ENCODE measurements at regions not wholly inside any gene's neighbourhood (a gene's known extent, or its start where the extent isn't known, plus 50 kb on each side); places are given as distances from the start of the nearest gene placed in this dataset.

DNA sequence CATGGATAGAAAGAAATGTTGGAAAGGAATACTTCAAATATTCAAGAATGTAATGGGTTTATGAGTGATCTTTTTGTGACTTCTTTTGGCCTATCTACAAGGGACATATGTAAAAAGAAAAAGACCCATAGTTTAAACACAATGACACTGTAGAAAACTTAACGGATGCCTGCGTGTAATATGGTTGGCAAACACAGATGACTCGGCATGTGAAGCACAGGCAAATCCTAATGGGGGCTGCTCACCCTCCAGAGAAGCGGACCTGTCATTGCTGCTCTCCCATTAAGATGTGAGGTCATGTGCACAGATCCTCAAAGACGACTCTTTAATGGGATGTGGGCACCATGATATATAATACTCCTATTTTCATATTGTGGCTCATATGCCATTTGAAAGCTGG is 366.6 kb upstream of the TMEM132C start:
- no peaks in the 10 kb centered on the region for H3K27me3 ChIP-seq (ENCODE audit: insufficient read depth, low read length)
- H3K4me3 ChIP-seq (ENCODE audit: insufficient read depth, low read length): no peak overlapping the region
- no peaks in the 10 kb centered on the region for H3K9me3 ChIP-seq (ENCODE audit: low read depth, low read length)
- DNase-seq (ENCODE audit: insufficient read length, low spot score, missing footprints): no peak
- H3K4me2 ChIP-seq (ENCODE audit: insufficient read depth, low read length): no peak overlapping the region
- H3K27ac ChIP-seq (ENCODE audit: low read depth, low read length): no peak overlapping the region
- no peaks in the 10 kb centered on the region for H3K4me1 ChIP-seq (ENCODE audit: insufficient read depth, low read length)
- no peaks in the 10 kb centered on the region for H4K20me1 ChIP-seq (ENCODE audit: insufficient read depth, low read length)
- H3K36me3 ChIP-seq (ENCODE audit: insufficient read depth, low read length): no peaks in the 10 kb centered on the region
- no peak overlapping the region for H2AFZ ChIP-seq (ENCODE audit: low read length)
- TF ChIP-seq, protein P1, sequence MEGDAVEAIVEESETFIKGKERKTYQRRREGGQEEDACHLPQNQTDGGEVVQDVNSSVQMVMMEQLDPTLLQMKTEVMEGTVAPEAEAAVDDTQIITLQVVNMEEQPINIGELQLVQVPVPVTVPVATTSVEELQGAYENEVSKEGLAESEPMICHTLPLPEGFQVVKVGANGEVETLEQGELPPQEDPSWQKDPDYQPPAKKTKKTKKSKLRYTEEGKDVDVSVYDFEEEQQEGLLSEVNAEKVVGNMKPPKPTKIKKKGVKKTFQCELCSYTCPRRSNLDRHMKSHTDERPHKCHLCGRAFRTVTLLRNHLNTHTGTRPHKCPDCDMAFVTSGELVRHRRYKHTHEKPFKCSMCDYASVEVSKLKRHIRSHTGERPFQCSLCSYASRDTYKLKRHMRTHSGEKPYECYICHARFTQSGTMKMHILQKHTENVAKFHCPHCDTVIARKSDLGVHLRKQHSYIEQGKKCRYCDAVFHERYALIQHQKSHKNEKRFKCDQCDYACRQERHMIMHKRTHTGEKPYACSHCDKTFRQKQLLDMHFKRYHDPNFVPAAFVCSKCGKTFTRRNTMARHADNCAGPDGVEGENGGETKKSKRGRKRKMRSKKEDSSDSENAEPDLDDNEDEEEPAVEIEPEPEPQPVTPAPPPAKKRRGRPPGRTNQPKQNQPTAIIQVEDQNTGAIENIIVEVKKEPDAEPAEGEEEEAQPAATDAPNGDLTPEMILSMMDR (IDR thresholded peaks at IDR 0.05; ENCODE audit: extremely low read depth, low read depth, low read length): no peak
- H3K79me2 ChIP-seq (ENCODE audit: insufficient read depth, low read length): no peaks in the 10 kb centered on the region

GRCh38 chr12:127903146-127903545 is 363.8 kb upstream of the TMEM132C start:
- TF ChIP-seq, protein P1 (IDR thresholded peaks at IDR 0.05; ENCODE audit: extremely low read depth, low read depth, low read length): no peak
- no peaks in the 10 kb centered on the region for H4K20me1 ChIP-seq (ENCODE audit: insufficient read depth, low read length)

GRCh38 chr12:127909041-127909440 is 357.9 kb upstream of the TMEM132C start:
- Histone ChIP-seq H3K4me2 (ENCODE audit: insufficient read depth, low read length) (no peak overlapping the region), H3K27me3 (ENCODE audit: insufficient read depth, low read length) (no peaks in the 10 kb centered on the region), H3K4me1 (ENCODE audit: insufficient read depth, low read length) (no peaks in the 10 kb centered on the region), H3K36me3 (ENCODE audit: insufficient read depth, low read length) (no peaks in the 10 kb centered on the region), H4K20me1 (ENCODE audit: insufficient read depth, low read length) (no peaks in the 10 kb centered on the region), H3K27ac (ENCODE audit: low read depth, low read length) (no peak overlapping the region), H3K9me3 (ENCODE audit: low read depth, low read length) (no peaks in the 10 kb centered on the region), H3K79me2 (ENCODE audit: insufficient read depth, low read length) (no peaks in the 10 kb centered on the region), H2AFZ (ENCODE audit: low read length) (no peak overlapping the region), H3K4me3 (ENCODE audit: insufficient read depth, low read length) (no peak overlapping the region)
- DNase-seq (ENCODE audit: insufficient read length, low spot score, missing footprints): no peak
- TF ChIP-seq, protein P1 (IDR thresholded peaks at IDR 0.05; ENCODE audit: extremely low read depth, low read depth, low read length): no peak

More at GRCh38 chr12:127903146-127903545, 363.8 kb upstream of the TMEM132C start:
- no peak overlapping the region for H3K4me2 ChIP-seq (ENCODE audit: insufficient read depth, low read length)
- H3K4me1 ChIP-seq (ENCODE audit: insufficient read depth, low read length): no peaks in the 10 kb centered on the region
- H3K4me3 ChIP-seq (ENCODE audit: insufficient read depth, low read length): no peak overlapping the region
- no peak for DNase-seq (ENCODE audit: insufficient read length, low spot score, missing footprints)
- H3K36me3 ChIP-seq (ENCODE audit: insufficient read depth, low read length): no peaks in the 10 kb centered on the region
- H3K9me3 ChIP-seq (ENCODE audit: low read depth, low read length): no peaks in the 10 kb centered on the region
- no peak overlapping the region for H3K27ac ChIP-seq (ENCODE audit: low read depth, low read length)
- no peaks in the 10 kb centered on the region for H3K27me3 ChIP-seq (ENCODE audit: insufficient read depth, low read length)
- H3K79me2 ChIP-seq (ENCODE audit: insufficient read depth, low read length): no peaks in the 10 kb centered on the region
- H2AFZ ChIP-seq (ENCODE audit: low read length): no peak overlapping the region

DNA sequence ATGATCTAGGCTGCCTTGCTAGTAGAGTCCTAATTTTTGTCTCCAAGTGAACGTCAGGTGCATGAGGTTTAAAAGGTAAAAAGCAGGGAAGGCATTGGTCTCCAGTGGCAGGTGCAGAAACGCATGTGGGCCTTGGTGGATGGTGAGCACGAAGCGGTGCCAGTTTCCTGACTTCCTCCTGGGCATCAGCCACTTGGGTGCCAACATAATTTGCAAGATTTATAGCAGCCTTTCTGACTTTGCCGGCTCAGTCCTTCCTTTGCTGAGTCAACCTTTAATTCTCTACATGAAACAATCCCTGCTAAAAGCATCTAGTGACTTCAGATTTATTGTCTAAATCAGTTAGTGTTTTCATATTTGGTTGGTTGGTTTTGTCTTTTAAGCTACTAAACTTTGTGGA is 355.7 kb upstream of the TMEM132C start:
- TF ChIP-seq, protein P1 (IDR thresholded peaks at IDR 0.05; ENCODE audit: extremely low read depth, low read depth, low read length): no peak
- DNase-seq (ENCODE audit: insufficient read length, low spot score, missing footprints): no peak
- no peaks in the 10 kb centered on the region for H3K36me3 ChIP-seq (ENCODE audit: insufficient read depth, low read length)
- H3K9me3 ChIP-seq (ENCODE audit: low read depth, low read length): no peaks in the 10 kb centered on the region
- H3K4me2 ChIP-seq (ENCODE audit: insufficient read depth, low read length): no peak overlapping the region
- H3K79me2 ChIP-seq (ENCODE audit: insufficient read depth, low read length): no peaks in the 10 kb centered on the region
- no peaks in the 10 kb centered on the region for H4K20me1 ChIP-seq (ENCODE audit: insufficient read depth, low read length)
- no peak overlapping the region for H2AFZ ChIP-seq (ENCODE audit: low read length)
- H3K4me1 ChIP-seq (ENCODE audit: insufficient read depth, low read length): no peaks in the 10 kb centered on the region
- no peak overlapping the region for H3K4me3 ChIP-seq (ENCODE audit: insufficient read depth, low read length)
- no peak overlapping the region for H3K27ac ChIP-seq (ENCODE audit: low read depth, low read length)
- no peaks in the 10 kb centered on the region for H3K27me3 ChIP-seq (ENCODE audit: insufficient read depth, low read length)
